Skeletal muscle satellite cell (primary cell): ENCODE measurements at regions not wholly inside any gene's neighbourhood (a gene's known extent, or its start where the extent isn't known, plus 50 kb on each side); places are given as distances from the start of the nearest gene placed in this dataset.

Experiments
- H3K27me3 ChIP-seq: 2 replicates; pipeline ENCODE4 v1.7.0; 2013; ENCODE audit warnings: low read length; ENCODE audit not compliant: control insufficient read depth, insufficient read depth
- H3K36me3 ChIP-seq: 2 replicates; pipeline ENCODE4 v1.7.0; 2013; ENCODE audit warnings: mild to moderate bottlenecking, control low read depth, low read length; ENCODE audit not compliant: insufficient read depth
- H3K4me1 ChIP-seq: 2 replicates; pipeline ENCODE4 v1.7.0; 2013; ENCODE audit warnings: low read length; ENCODE audit not compliant: control insufficient read depth, insufficient read depth
- H3K4me2 ChIP-seq: 2 replicates; pipeline ENCODE4 v1.7.0; 2013; ENCODE audit warnings: mild to moderate bottlenecking, low read length
- H3K4me3 ChIP-seq: 2 replicates; pipeline ENCODE4 v1.7.0; 2013; ENCODE audit warnings: low read length
- H3K9ac ChIP-seq: 2 replicates; pipeline ENCODE4 v1.7.0; 2013; ENCODE audit warnings: mild to moderate bottlenecking, low read depth, low read length, moderate library complexity
- H3K9me3 ChIP-seq: replicated peaks from 2 replicates; pipeline ENCODE4 v1.7.0; 2013; ENCODE audit warnings: mild to moderate bottlenecking, control low read depth, low read length

DNA sequence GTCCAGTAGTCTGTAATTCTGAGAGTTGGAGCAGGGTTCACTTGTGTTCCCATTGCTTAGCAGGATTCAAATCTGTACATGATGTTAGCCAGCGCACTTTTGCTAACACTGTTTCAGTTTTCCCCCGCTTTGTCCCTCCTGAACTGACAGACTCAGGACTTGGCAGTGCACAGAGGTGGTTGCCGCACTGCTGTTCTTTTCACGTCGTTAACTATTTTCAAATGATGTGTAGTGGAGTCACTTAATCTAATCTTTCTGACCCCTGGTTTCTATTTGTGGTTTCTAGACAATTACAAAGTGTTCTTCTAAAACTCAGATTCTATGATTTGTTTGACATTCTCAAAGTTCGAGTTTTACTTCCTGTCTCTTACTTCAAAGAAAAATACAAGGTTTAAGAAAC lies 234.5 kb downstream of the RBM43 start:
- H3K36me3 ChIP-seq, result no peaks in the 10 kb centered on the region
- H3K9me3 ChIP-seq, result no peaks in the 10 kb centered on the region
- H3K4me3 ChIP-seq, result no peak overlapping the region
- H3K27me3 ChIP-seq, result no peaks in the 10 kb centered on the region
- H3K9ac ChIP-seq, result no peak overlapping the region
- no peak overlapping the region for H3K4me2 ChIP-seq
- H3K4me1 ChIP-seq, result peaks cover 10% of the 10 kb centered on the region

DNA sequence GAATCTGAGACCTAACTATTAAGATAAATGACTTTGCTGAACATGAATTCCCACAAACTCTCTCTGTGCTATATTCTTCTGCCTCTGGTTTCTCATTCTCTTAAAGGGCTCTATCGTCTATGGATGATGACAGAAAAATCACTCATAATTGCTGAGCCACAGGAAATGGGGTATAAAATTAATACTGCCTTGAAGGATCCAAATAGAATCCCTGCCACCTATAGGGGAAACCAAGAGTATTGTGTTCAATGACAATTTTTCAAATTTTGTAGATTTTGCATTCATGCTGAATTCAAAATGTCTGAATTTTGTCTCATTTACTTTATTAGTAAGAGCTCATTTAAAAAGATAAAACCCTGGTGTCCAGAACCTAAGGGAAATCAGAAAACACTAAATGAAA lies 235.8 kb downstream of the RBM43 start:
- Histone ChIP-seq H3K4me2 (no peak overlapping the region), H3K4me3 (no peak overlapping the region), H3K27me3 (no peaks in the 10 kb centered on the region), H3K9me3 (no peaks in the 10 kb centered on the region), H3K4me1 (peaks cover 9% of the 10 kb centered on the region), H3K9ac (no peak overlapping the region), H3K36me3 (no peaks in the 10 kb centered on the region)

- no peaks in the 10 kb centered on the region for H3K27me3 ChIP-seq
Observed at GRCh38 chr2:151024696-151025251, 236.9 kb downstream of the RBM43 start.

DNA sequence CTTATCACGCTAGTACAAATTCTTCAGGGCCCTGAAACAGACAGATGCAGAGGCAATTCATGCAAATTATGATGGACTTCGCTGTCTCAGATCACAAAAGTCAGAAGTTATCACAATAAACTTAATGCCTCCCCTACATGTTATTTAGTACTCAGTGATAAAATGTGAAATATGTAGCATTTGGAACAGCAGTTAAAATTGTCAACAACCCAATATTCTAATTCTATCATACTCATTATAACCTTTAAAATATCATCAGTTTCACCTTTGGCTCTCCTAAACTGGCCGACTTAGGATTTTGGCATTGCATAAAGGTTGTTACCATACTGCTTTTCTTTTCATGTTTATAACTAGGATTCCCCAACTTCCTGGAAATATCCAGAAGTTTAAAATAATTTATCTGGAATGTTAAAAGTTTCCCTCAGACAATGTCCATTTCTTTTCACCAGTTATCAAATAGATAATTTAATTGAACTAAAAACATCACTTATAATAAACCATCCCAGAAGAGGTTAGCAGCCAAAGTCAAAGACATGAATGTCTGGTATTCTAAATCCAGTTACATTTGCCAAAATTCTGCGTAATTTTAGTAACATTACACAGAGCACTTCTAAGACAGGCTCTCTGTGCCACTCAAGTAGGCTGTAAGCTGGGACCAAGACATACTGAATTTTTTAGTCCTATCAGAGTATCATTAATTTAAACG lies 239.8 kb downstream of the RBM43 start:
- H3K4me1 ChIP-seq, result no peaks in the 10 kb centered on the region
- H3K4me3 ChIP-seq, result no peak overlapping the region
- H3K36me3 ChIP-seq, result no peaks in the 10 kb centered on the region
- H3K9me3 ChIP-seq, result no peaks in the 10 kb centered on the region
- H3K4me2 ChIP-seq, result no peak overlapping the region
- no peaks in the 10 kb centered on the region for H3K27me3 ChIP-seq
- no peak overlapping the region for H3K9ac ChIP-seq

More at GRCh38 chr2:151024696-151025251, 236.9 kb downstream of the RBM43 start:
- Histone ChIP-seq H3K36me3 (no peaks in the 10 kb centered on the region), H3K9me3 (no peaks in the 10 kb centered on the region), H3K4me3 (no peak overlapping the region), H3K4me2 (no peak overlapping the region), H3K9ac (no peak overlapping the region), H3K4me1 (peaks cover 9% of the 10 kb centered on the region)

GRCh38 chr2:151020411-151020810 lies 241.3 kb downstream of the RBM43 start:
- Histone ChIP-seq H3K9me3 (no peaks in the 10 kb centered on the region), H3K9ac (no peak overlapping the region), H3K4me2 (no peak overlapping the region), H3K36me3 (no peaks in the 10 kb centered on the region), H3K4me1 (no peaks in the 10 kb centered on the region), H3K27me3 (no peaks in the 10 kb centered on the region), H3K4me3 (no peak overlapping the region)

GRCh38 chr2:151009437-151010175 lies 252.1 kb downstream of the RBM43 start:
- Histone ChIP-seq H3K4me2 (no peak overlapping the region), H3K9me3 (no peaks in the 10 kb centered on the region), H3K27me3 (no peaks in the 10 kb centered on the region), H3K36me3 (no peaks in the 10 kb centered on the region), H3K4me3 (no peak overlapping the region), H3K9ac (no peak overlapping the region), H3K4me1 (no peaks in the 10 kb centered on the region)

GRCh38 chr2:151007365-151007764 lies 254.3 kb downstream of the RBM43 start:
- Histone ChIP-seq H3K9ac (no peak overlapping the region), H3K9me3 (no peaks in the 10 kb centered on the region), H3K27me3 (no peaks in the 10 kb centered on the region), H3K4me1 (no peaks in the 10 kb centered on the region), H3K36me3 (no peaks in the 10 kb centered on the region), H3K4me3 (no peak overlapping the region), H3K4me2 (no peak overlapping the region)

GRCh38 chr2:151002959-151003600 lies 258.6 kb downstream of the RBM43 start:
- Histone ChIP-seq H3K9ac (no peak overlapping the region), H3K4me1 (peaks cover 1% of the 10 kb centered on the region), H3K36me3 (no peaks in the 10 kb centered on the region), H3K27me3 (no peaks in the 10 kb centered on the region), H3K9me3 (no peaks in the 10 kb centered on the region), H3K4me2 (no peak overlapping the region), H3K4me3 (no peak overlapping the region)

DNA sequence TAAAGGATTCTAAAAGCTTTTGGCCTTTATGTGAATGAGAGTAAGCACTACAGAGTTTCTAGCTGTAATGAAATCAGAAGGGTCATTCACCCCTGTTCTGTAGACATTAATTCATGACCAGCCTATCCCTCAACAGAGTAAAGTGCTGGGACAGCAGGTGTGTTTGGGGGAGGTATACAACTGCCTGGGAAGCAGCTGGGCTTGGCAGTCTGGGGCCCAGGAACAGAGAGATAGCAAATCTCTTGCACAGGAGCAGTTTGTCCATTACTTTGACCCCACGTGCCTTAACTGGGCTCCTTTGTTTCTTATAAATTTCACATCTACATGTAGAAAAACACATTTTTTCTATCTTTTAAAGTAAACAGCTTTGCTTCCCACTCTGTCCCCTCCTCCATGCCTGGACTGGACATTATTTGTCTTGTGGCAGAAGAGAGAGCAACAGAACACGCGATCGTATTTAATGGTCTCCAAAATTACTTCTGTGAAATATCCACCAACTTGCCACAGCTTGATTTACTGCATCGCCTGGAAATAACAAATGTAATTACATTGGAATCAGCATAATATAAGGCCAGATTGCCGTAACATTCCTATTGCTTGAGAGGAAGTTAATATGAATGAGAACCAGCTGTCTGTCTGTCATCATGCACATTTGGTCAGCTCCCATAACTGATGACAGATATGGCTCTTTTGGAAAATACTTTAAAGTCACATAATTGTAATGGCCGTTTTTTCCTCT lies 263.8 kb downstream of the RBM43 start:
- H3K9me3 ChIP-seq, result no peaks in the 10 kb centered on the region
- no peaks in the 10 kb centered on the region for H3K36me3 ChIP-seq
- no peaks in the 10 kb centered on the region for H3K27me3 ChIP-seq
- no peak overlapping the region for H3K9ac ChIP-seq
- H3K4me3 ChIP-seq, result no peak overlapping the region
- H3K4me2 ChIP-seq, result peak overlapping the region; percentile 39
- H3K4me1 ChIP-seq, result peaks cover 9% of the 10 kb centered on the region

GRCh38 chr2:150997066-150997465 lies 264.6 kb downstream of the RBM43 start:
- no peak overlapping the region for H3K4me2 ChIP-seq
- no peak overlapping the region for H3K9ac ChIP-seq

GRCh38 chr2:150994076-150994475 lies 267.6 kb downstream of the RBM43 start:
- Histone ChIP-seq H3K4me2 (no peak overlapping the region), H3K9ac (no peak overlapping the region), H3K4me1 (peaks cover 9% of the 10 kb centered on the region), H3K9me3 (peaks cover 6% of the 10 kb centered on the region), H3K4me3 (no peak overlapping the region), H3K36me3 (no peaks in the 10 kb centered on the region), H3K27me3 (no peaks in the 10 kb centered on the region)

More at GRCh38 chr2:150997066-150997465, 264.6 kb downstream of the RBM43 start:
- Histone ChIP-seq H3K9me3 (no peaks in the 10 kb centered on the region), H3K27me3 (no peaks in the 10 kb centered on the region), H3K36me3 (no peaks in the 10 kb centered on the region), H3K4me3 (no peak overlapping the region), H3K4me1 (peaks cover 9% of the 10 kb centered on the region)
